Endothelial cell of umbilical vein (primary cell): ENCODE measurements at regions not wholly inside any gene's neighbourhood (a gene's known extent, or its start where the extent isn't known, plus 50 kb on each side); places are given as distances from the start of the nearest gene placed in this dataset.

Source experiments
- BruUV-seq: library from RNA; stranded (reverse); fragments of 400-500 nt; replicated peaks from 2 replicates; lab custom pipeline; 2021; lab: Mats Ljungman, UMichigan
- CTCF ChIA-PET: fragments of 300-600, 350-600 bp; sonication (Branson Sonifier 250); formaldehyde crosslinking; loops from one replicate; lab custom pipeline; 2021; ENCODE audit warnings: antibody characterized with exemption, inconsistent platforms; lab: Charles Lee
- POLR2A ChIA-PET: fragments of 300-600, 350-600 bp; sonication (Branson Sonifier 250); formaldehyde crosslinking; loops from one replicate; lab custom pipeline; 2021; ENCODE audit warnings: antibody characterized with exemption, inconsistent platforms; lab: Charles Lee
- DNase-seq: peaks from one replicate; pipeline ENCODE4 v3.0.0-alpha.2; 2011; ENCODE audit warnings: low read depth, low spot score
- FAIRE-seq: peaks from 2 replicates; lab custom pipeline; 2011; peaks lifted over from hg19 to GRCh38; lab: Jason Lieb, UNC
- H2AFZ ChIP-seq: 2 replicates; pipeline ENCODE4 v1.6.0; 2012; ENCODE audit warnings: low read depth, low read length, control low read depth, inconsistent platforms
- H3K27ac ChIP-seq: 2 replicates; pipeline ENCODE4 v1.5.1; 2011; ENCODE audit warnings: low read depth, mild to moderate bottlenecking, control low read depth, low read length, moderate library complexity; ENCODE audit not compliant: insufficient read depth
- H3K27me3 ChIP-seq, 2 experiments: 2 replicates each; pipeline versions ENCODE4 v1.6.0 to v1.6.1; 2011; ENCODE audit warnings: low read length in 2 of 2, mixed read lengths in 1 of 2; ENCODE audit not compliant: control insufficient read depth in 2 of 2, insufficient read depth in 2 of 2
- H3K36me3 ChIP-seq, 2 experiments: 2 replicates in 1 of 2; 3 replicates in 1 of 2; pipeline ENCODE4 v1.5.1; 2011; ENCODE audit warnings: low read length in 2 of 2, mild to moderate bottlenecking in 1 of 2, moderate library complexity in 1 of 2; ENCODE audit not compliant: control insufficient read depth in 2 of 2, insufficient read depth in 2 of 2; ENCODE audit errors: extremely low read depth in 1 of 2
- H3K4me1 ChIP-seq: 3 replicates; pipeline ENCODE4 v1.5.1; 2011; ENCODE audit warnings: mild to moderate bottlenecking, low read length; ENCODE audit not compliant: control insufficient read depth, insufficient read depth; ENCODE audit errors: extremely low read depth
- H3K4me2 ChIP-seq: 2 replicates; pipeline ENCODE4 v1.6.1; 2011; ENCODE audit warnings: low read length, control low read depth, mixed read lengths; ENCODE audit not compliant: insufficient read depth
- H3K4me3 ChIP-seq, 3 experiments: fragments of 200-600 bp in 1 of 3; sonication (generic), shearing (Covaris generic) in 1 of 3; replicated peaks in 1 of 3; 2 replicates each; pipeline ENCODE4 v1.5.1; 2011 to 2016; ENCODE audit warnings: control low read depth in 3 of 3, low read length in 3 of 3, mild to moderate bottlenecking in 2 of 3, inconsistent platforms in 1 of 3, low read depth in 1 of 3, moderate library complexity in 1 of 3; ENCODE audit not compliant: insufficient read depth in 1 of 3
- H3K79me2 ChIP-seq: 2 replicates; pipeline ENCODE4 v1.6.0; 2012; ENCODE audit warnings: low read length, inconsistent platforms; ENCODE audit not compliant: control insufficient read depth, insufficient read depth
- H3K9ac ChIP-seq: replicated peaks from 2 replicates; pipeline ENCODE3; 2011; ENCODE audit warnings: low read length, control low read depth; ENCODE audit not compliant: insufficient read depth; ENCODE audit errors: extremely low read depth
- H3K9me1 ChIP-seq: replicated peaks from 3 replicates; pipeline ENCODE4 v1.6.0; 2011; ENCODE audit warnings: mild to moderate bottlenecking, low read length; ENCODE audit not compliant: control insufficient read depth, insufficient read depth; ENCODE audit errors: extremely low read depth
- H3K9me3 ChIP-seq: replicated peaks from 2 replicates; pipeline ENCODE4 v1.5.1; 2012; ENCODE audit warnings: low read length, inconsistent platforms; ENCODE audit not compliant: control insufficient read depth, insufficient read depth
- H4K20me1 ChIP-seq: replicated peaks from 2 replicates; pipeline ENCODE3; 2011; ENCODE audit warnings: mild to moderate bottlenecking, low read length; ENCODE audit not compliant: control insufficient read depth, insufficient read depth; ENCODE audit errors: extremely low read depth
- EZH2 ChIP-seq: IDR thresholded peaks from 2 replicates; pipeline ENCODE4 v1.6.1; 2012; ENCODE audit warnings: borderline replicate concordance, low read depth, mild to moderate bottlenecking, moderate library complexity, low read length, inconsistent platforms; ENCODE audit not compliant: severe bottlenecking
- FOS ChIP-seq: IDR thresholded peaks from 2 replicates; pipeline ENCODE4 v1.6.1; 2011; ENCODE audit warnings: mild to moderate bottlenecking, low read length, moderate library complexity, borderline replicate concordance; ENCODE audit not compliant: insufficient read depth
- GATA2 ChIP-seq: IDR thresholded peaks from 2 replicates; pipeline ENCODE4 v1.7.0; 2011; ENCODE audit warnings: low read depth, mild to moderate bottlenecking, moderate library complexity, mixed read lengths, low read length; ENCODE audit not compliant: insufficient read length, insufficient read depth
- JUN ChIP-seq: IDR thresholded peaks from 2 replicates; pipeline ENCODE4 v1.6.1; 2011; ENCODE audit warnings: borderline replicate concordance, low read depth; ENCODE audit not compliant: insufficient read length, insufficient read depth
- MYC ChIP-seq: IDR thresholded peaks from one replicate; pipeline ENCODE4 v1.6.1; 2011; ENCODE audit warnings: mild to moderate bottlenecking, low read depth, low read length
- POLR2A ChIP-seq: IDR thresholded peaks from 2 replicates; pipeline ENCODE4 v1.6.1; 2012; ENCODE audit warnings: low read depth, mild to moderate bottlenecking, control low read depth, low read length
- POLR2AphosphoS5 ChIP-seq: IDR thresholded peaks from 2 replicates; pipeline ENCODE4 v1.6.1; 2012; ENCODE audit warnings: low read depth, mild to moderate bottlenecking, control low read depth, low read length, moderate library complexity; ENCODE audit not compliant: insufficient read depth
- dilution Hi-C: fragments of 300-500 bp; cut with MboI; formaldehyde crosslinking; loops from one replicate; pipeline ENCODE4 v1.15.0; 2019; ENCODE audit warnings: low sequenced_read_pairs; ENCODE audit not compliant: extremely low pct_ligation_motif_present
- intact Hi-C: fragments of 100-400 bp; cut with micrococcal nuclease; formaldehyde crosslinking; loops from one replicate; pipeline ENCODE4 v1.10.0; 2022
- TF ChIP-seq, protein P1 (sequence below): IDR thresholded peaks from 2 replicates; pipeline ENCODE4 v1.6.1; 2011; ENCODE audit not compliant: insufficient read depth, insufficient read length
- TF ChIP-seq, protein P2 (sequence below), 2 donors: IDR thresholded peaks; 1 replicate in 1 of 2; 2 replicates in 1 of 2; pipeline ENCODE4 v1.5.1; 2011; ENCODE audit warnings: low read length in 2 of 2, mild to moderate bottlenecking in 2 of 2, moderate library complexity in 2 of 2, control low read depth in 1 of 2, inconsistent platforms in 1 of 2, low read depth in 1 of 2; ENCODE audit not compliant: insufficient read depth in 1 of 2; ENCODE audit errors: extremely low read depth in 1 of 2

DNA sequence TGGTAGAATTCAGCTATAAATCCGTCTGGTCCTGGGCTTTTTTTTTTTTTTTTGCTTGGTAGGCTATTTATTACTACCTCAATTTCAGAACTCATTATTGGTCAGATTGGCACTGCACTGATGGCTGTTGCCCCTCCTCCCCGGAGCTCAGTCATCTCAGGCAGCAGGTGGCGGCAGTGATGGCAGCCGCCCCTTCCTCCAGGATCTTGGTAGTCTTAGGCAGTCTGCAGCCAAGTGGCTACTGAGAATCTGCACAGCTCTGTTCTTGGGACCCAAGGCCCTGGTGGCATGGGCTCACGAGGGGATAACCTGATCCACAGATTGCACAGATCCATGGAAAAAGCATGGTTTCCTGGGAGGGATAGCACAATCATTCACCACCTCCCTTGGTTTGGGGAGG lies 77.9 kb downstream of the GPR85 start:
- no peak for DNase-seq
- ChIA-PET CTCF (no interaction called here), POLR2A (no interaction called here)
- Histone ChIP-seq H3K9me3 (no peaks in the 10 kb centered on the region), H3K4me3 (no peak overlapping the region), H2AFZ (no peak overlapping the region), H3K27ac (no peak overlapping the region), H3K9ac (no peak overlapping the region), H3K4me1 (no peaks in the 10 kb centered on the region), H3K27me3 (no peaks in the 10 kb centered on the region), H3K79me2 (no peaks in the 10 kb centered on the region), H3K9me1 (no peaks in the 10 kb centered on the region), H3K36me3 (no peaks in the 10 kb centered on the region), H4K20me1 (no peaks in the 10 kb centered on the region), H3K4me2 (no peak overlapping the region)
- no peak for TF ChIP-seq MYC
- no peak for TF ChIP-seq FOS
- no peak for TF ChIP-seq POLR2AphosphoS5
- TF ChIP-seq, protein P1, sequence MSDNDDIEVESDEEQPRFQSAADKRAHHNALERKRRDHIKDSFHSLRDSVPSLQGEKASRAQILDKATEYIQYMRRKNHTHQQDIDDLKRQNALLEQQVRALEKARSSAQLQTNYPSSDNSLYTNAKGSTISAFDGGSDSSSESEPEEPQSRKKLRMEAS, result no peak
- TF ChIP-seq EZH2, result no peak
- TF ChIP-seq POLR2A, result no peak
- dilution Hi-C loops, result no loop called here
- intact Hi-C loops, result no loop called here
- no TSS peak for BruUV-seq
- FAIRE-seq, result no peak

DNA sequence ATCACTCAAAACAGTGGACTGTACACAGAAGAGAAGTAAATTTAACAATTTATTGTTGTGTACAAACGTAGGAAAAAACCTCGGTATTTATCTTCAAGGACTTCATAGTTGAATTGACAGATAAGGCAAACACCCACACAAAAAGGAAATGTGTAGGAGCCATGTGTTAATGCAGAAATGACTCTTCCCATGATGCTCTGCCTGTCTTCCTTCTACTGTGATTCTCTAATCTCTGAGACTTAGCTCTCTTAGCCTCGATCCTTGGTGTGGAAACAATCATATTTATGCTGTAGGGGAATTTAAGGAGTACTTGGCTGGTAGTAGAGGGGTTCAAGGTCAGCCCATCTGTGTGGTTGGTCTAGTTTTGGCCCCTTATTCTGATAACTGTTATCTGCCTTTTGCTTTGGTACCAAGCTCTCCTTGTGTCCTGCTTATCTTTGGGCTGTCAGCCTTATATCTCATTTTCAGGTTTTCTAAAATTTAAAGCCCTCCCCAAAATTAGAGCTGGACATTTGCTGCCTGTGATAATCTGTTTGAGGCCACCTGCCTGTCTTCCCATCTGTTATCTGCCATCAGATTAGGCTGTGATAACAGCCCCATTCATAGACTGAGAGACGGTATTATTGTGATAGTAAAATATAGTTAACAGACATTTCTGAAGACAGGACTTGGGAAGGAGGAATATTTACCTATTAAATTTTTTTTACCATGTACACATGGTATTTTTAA lies 81.7 kb downstream of the GPR85 start:
- Histone ChIP-seq H2AFZ (no peak overlapping the region), H3K27ac (no peak overlapping the region), H3K27me3 (no peaks in the 10 kb centered on the region), H3K4me3 (no peak overlapping the region), H3K79me2 (no peaks in the 10 kb centered on the region), H3K36me3 (no peaks in the 10 kb centered on the region), H3K9me1 (no peaks in the 10 kb centered on the region), H3K4me1 (no peaks in the 10 kb centered on the region), H3K9me3 (no peaks in the 10 kb centered on the region), H4K20me1 (no peaks in the 10 kb centered on the region), H3K9ac (no peak overlapping the region), H3K4me2 (no peak overlapping the region)
- no TSS peak for BruUV-seq
- TF ChIP-seq, protein P2, sequence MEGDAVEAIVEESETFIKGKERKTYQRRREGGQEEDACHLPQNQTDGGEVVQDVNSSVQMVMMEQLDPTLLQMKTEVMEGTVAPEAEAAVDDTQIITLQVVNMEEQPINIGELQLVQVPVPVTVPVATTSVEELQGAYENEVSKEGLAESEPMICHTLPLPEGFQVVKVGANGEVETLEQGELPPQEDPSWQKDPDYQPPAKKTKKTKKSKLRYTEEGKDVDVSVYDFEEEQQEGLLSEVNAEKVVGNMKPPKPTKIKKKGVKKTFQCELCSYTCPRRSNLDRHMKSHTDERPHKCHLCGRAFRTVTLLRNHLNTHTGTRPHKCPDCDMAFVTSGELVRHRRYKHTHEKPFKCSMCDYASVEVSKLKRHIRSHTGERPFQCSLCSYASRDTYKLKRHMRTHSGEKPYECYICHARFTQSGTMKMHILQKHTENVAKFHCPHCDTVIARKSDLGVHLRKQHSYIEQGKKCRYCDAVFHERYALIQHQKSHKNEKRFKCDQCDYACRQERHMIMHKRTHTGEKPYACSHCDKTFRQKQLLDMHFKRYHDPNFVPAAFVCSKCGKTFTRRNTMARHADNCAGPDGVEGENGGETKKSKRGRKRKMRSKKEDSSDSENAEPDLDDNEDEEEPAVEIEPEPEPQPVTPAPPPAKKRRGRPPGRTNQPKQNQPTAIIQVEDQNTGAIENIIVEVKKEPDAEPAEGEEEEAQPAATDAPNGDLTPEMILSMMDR (IDR thresholded peaks at IDR 0.05; ENCODE audit: extremely low read depth in 1 of 2, insufficient read depth in 1 of 2, low read depth in 1 of 2, low read length in 2 of 2), result no peak
- TF ChIP-seq, protein P1, result no peak
- no peak for TF ChIP-seq POLR2A
- TF ChIP-seq GATA2, result no peak
- TF ChIP-seq MYC, result no peak
- TF ChIP-seq EZH2, result no peak
- TF ChIP-seq FOS, result no peak
- no peak for TF ChIP-seq POLR2AphosphoS5
- no peak for TF ChIP-seq JUN
- ChIA-PET POLR2A (no interaction called here), CTCF (no interaction called here)
- intact Hi-C loops (no loop called here), dilution Hi-C loops (no loop called here)
- FAIRE-seq (no peak), DNase-seq (no peak)
